Mesenchymal stem cell (in vitro differentiated cells and primary cell): ENCODE measurements at regions not wholly inside any gene's neighbourhood (a gene's known extent, or its start where the extent isn't known, plus 50 kb on each side); places are given as distances from the start of the nearest gene placed in this dataset.

Experiments used
- DNase-seq: peaks from one replicate; pipeline ENCODE4 v3.0.0-alpha.2; 2013
- H2AFZ ChIP-seq: one replicate; pipeline ENCODE4 v1.6.1; 2013; ENCODE audit warnings: low read depth, mild to moderate bottlenecking, control low read depth, inconsistent platforms, low read length, moderate library complexity
- H2AK5ac ChIP-seq: 2 replicates; pipeline ENCODE4 v1.6.1; 2013; ENCODE audit warnings: low read length, moderate library complexity, mild to moderate bottlenecking, inconsistent platforms; ENCODE audit not compliant: severe bottlenecking
- H2BK120ac ChIP-seq: one replicate; pipeline ENCODE4 v1.6.1; 2013; ENCODE audit warnings: low read depth, mild to moderate bottlenecking, inconsistent platforms, low read length, moderate library complexity
- H2BK12ac ChIP-seq, 2 experiments: one replicate each; pipeline ENCODE4 v1.6.1; 2013; ENCODE audit warnings: inconsistent platforms in 2 of 2, low read length in 2 of 2, mild to moderate bottlenecking in 2 of 2, moderate library complexity in 2 of 2, control low read depth in 1 of 2
- H2BK15ac ChIP-seq: one replicate; pipeline ENCODE4 v1.6.1; 2013; ENCODE audit warnings: mild to moderate bottlenecking, low read depth, inconsistent platforms; ENCODE audit not compliant: poor library complexity, severe bottlenecking
- H2BK5ac ChIP-seq: 2 replicates; pipeline ENCODE4 v1.6.1; 2013; ENCODE audit warnings: low read depth, mild to moderate bottlenecking, low read length, control low read depth, inconsistent platforms; ENCODE audit not compliant: poor library complexity, severe bottlenecking
- H3K14ac ChIP-seq, 2 experiments: one replicate each; pipeline ENCODE4 v1.6.1; 2013; ENCODE audit warnings: inconsistent platforms in 2 of 2, low read length in 2 of 2, control low read depth in 1 of 2, mild to moderate bottlenecking in 1 of 2, moderate library complexity in 1 of 2
- H3K18ac ChIP-seq, 2 experiments: one replicate each; pipeline ENCODE4 v1.6.1; 2013; ENCODE audit warnings: inconsistent platforms in 2 of 2, low read length in 2 of 2, control low read depth in 1 of 2, low read depth in 1 of 2, mild to moderate bottlenecking in 1 of 2
- H3K23ac ChIP-seq, 2 experiments: one replicate each; pipeline ENCODE4 v1.6.1; 2013; ENCODE audit warnings: inconsistent platforms in 2 of 2, low read length in 2 of 2, mild to moderate bottlenecking in 2 of 2, moderate library complexity in 2 of 2, control low read depth in 1 of 2
- H3K27ac ChIP-seq: 2 replicates; pipeline ENCODE4 v1.5.1; 2013; ENCODE audit warnings: mild to moderate bottlenecking, moderate library complexity, low read length, control low read depth, inconsistent platforms; ENCODE audit not compliant: poor library complexity, severe bottlenecking
- H3K27me3 ChIP-seq, 2 experiments: 2 replicates each; pipeline versions ENCODE4 v1.6.1 to v1.7.0; 2013; ENCODE audit warnings: low read length in 2 of 2, mild to moderate bottlenecking in 2 of 2, moderate library complexity in 2 of 2, control low read depth in 1 of 2, inconsistent platforms in 1 of 2; ENCODE audit not compliant: control insufficient read depth in 1 of 2, insufficient read depth in 1 of 2
- H3K36me3 ChIP-seq, 2 experiments: 2 replicates each; pipeline versions ENCODE4 v1.6.1 to v1.7.0; 2013; ENCODE audit warnings: low read length in 2 of 2, control low read depth in 1 of 2, inconsistent platforms in 1 of 2, low read depth in 1 of 2, mild to moderate bottlenecking in 1 of 2; ENCODE audit not compliant: insufficient read depth in 2 of 2, control insufficient read depth in 1 of 2
- H3K4ac ChIP-seq, 2 experiments: one replicate each; pipeline ENCODE4 v1.6.1; 2013; ENCODE audit warnings: inconsistent platforms in 2 of 2, low read length in 2 of 2, mild to moderate bottlenecking in 2 of 2, moderate library complexity in 2 of 2, control low read depth in 1 of 2, low read depth in 1 of 2
- H3K4me1 ChIP-seq: 2 replicates; pipeline ENCODE4 v1.6.1; 2013; ENCODE audit warnings: low read depth, low read length, control low read depth; ENCODE audit not compliant: control insufficient read depth, insufficient read depth
- H3K4me2 ChIP-seq: 2 replicates; pipeline ENCODE4 v1.6.1; 2013; ENCODE audit warnings: low read length, mild to moderate bottlenecking, inconsistent platforms; ENCODE audit not compliant: poor library complexity, severe bottlenecking
- H3K4me3 ChIP-seq, 2 experiments: 2 replicates each; pipeline versions ENCODE4 v1.5.1 to v1.7.0; 2013; ENCODE audit warnings: low read length in 2 of 2, mild to moderate bottlenecking in 2 of 2, control low read depth in 1 of 2, low read depth in 1 of 2; ENCODE audit not compliant: insufficient read depth in 1 of 2
- H3K79me1 ChIP-seq: replicated peaks from 2 replicates; pipeline ENCODE4 v1.6.1; 2013; ENCODE audit warnings: mild to moderate bottlenecking, control low read depth, low read length, inconsistent platforms; ENCODE audit not compliant: poor library complexity, severe bottlenecking
- H3K9ac ChIP-seq: 2 replicates; pipeline ENCODE4 v1.7.0; 2013; ENCODE audit warnings: mild to moderate bottlenecking, low read length, moderate library complexity
- H3K9me3 ChIP-seq: 2 replicates; pipeline ENCODE4 v1.7.0; 2013; ENCODE audit warnings: mild to moderate bottlenecking, low read length; ENCODE audit not compliant: control insufficient read depth
- H4K8ac ChIP-seq: one replicate; pipeline ENCODE4 v1.6.1; 2013; ENCODE audit warnings: inconsistent platforms, mild to moderate bottlenecking, low read length, moderate library complexity
- H4K91ac ChIP-seq: one replicate; pipeline ENCODE4 v1.6.1; 2013; ENCODE audit warnings: mild to moderate bottlenecking, low read length, inconsistent platforms
- WGBS: methylation state at CpG from one replicate; pipeline ENCODE4 v1.1.7; 2013; ENCODE audit warnings: mixed read lengths; 5-methylcytosine and 5-hydroxymethylcytosine counted together

GRCh38 chr3:168417016-168417415 lies 321.3 kb upstream of the GOLIM4 start:
- H3K18ac ChIP-seq, result no peak overlapping the region
- H3K79me1 ChIP-seq, result no peaks in the 10 kb centered on the region
- no peak overlapping the region for H3K4me3 ChIP-seq
- no peak overlapping the region for H4K8ac ChIP-seq
- no peaks in the 10 kb centered on the region for H3K9me3 ChIP-seq
- H3K4me1 ChIP-seq, result no peaks in the 10 kb centered on the region
- WGBS, result no CpG with 5 or more reads among the region's 1 CpG
- no peak overlapping the region for H3K4ac ChIP-seq
- no peak overlapping the region for H2BK5ac ChIP-seq
- H2BK12ac ChIP-seq, result no peak overlapping the region
- H3K27me3 ChIP-seq, result no peaks in the 10 kb centered on the region
- no peak overlapping the region for H3K14ac ChIP-seq
- no peak overlapping the region for H2AFZ ChIP-seq
- H2BK120ac ChIP-seq, result no peak overlapping the region
- no peak overlapping the region for H3K4me2 ChIP-seq
- no peak overlapping the region for H4K91ac ChIP-seq
- H3K9ac ChIP-seq, result no peak overlapping the region
- no peak overlapping the region for H2AK5ac ChIP-seq
- DNase-seq, result no peak
- no peaks in the 10 kb centered on the region for H3K36me3 ChIP-seq
- no peak overlapping the region for H2BK15ac ChIP-seq
- no peak overlapping the region for H3K23ac ChIP-seq
- no peak overlapping the region for H3K27ac ChIP-seq

GRCh38 chr3:168416446-168416845 lies 320.7 kb upstream of the GOLIM4 start:
- H3K4me2 ChIP-seq, result no peak overlapping the region
- no peaks in the 10 kb centered on the region for H3K4me1 ChIP-seq
- DNase-seq, result no peak
- WGBS, result 94% methylated on average over 4 of the region's 6 CpGs
- H3K27me3 ChIP-seq, result no peaks in the 10 kb centered on the region
- H2AK5ac ChIP-seq, result no peak overlapping the region
- no peak overlapping the region for H2BK120ac ChIP-seq
- no peak overlapping the region for H2BK15ac ChIP-seq
- no peak overlapping the region for H2AFZ ChIP-seq
- H4K8ac ChIP-seq, result no peak overlapping the region
- H3K14ac ChIP-seq, result no peak overlapping the region
- no peak overlapping the region for H3K4me3 ChIP-seq
- no peak overlapping the region for H3K27ac ChIP-seq
- no peaks in the 10 kb centered on the region for H3K9me3 ChIP-seq
- no peak overlapping the region for H2BK5ac ChIP-seq
- no peak overlapping the region for H3K4ac ChIP-seq
- no peak overlapping the region for H3K23ac ChIP-seq
- H4K91ac ChIP-seq, result no peak overlapping the region
- no peak overlapping the region for H3K18ac ChIP-seq
- H3K79me1 ChIP-seq, result no peaks in the 10 kb centered on the region
- no peak overlapping the region for H2BK12ac ChIP-seq
- H3K36me3 ChIP-seq, result no peaks in the 10 kb centered on the region
- no peak overlapping the region for H3K9ac ChIP-seq

GRCh38 chr3:168414149-168414548 lies 318.4 kb upstream of the GOLIM4 start:
- Histone ChIP-seq H3K4me3 (no peak overlapping the region), H3K4me1 (no peaks in the 10 kb centered on the region), H4K91ac (no peak overlapping the region), H4K8ac (no peak overlapping the region), H3K4me2 (no peak overlapping the region), H3K79me1 (no peaks in the 10 kb centered on the region), H3K9ac (no peak overlapping the region), H3K27me3 (no peaks in the 10 kb centered on the region), H2AK5ac (no peak overlapping the region), H3K36me3 (no peaks in the 10 kb centered on the region), H3K4ac (no peak overlapping the region), H3K9me3 (peaks cover 8% of the 10 kb centered on the region), H2BK120ac (no peak overlapping the region), H3K14ac (no peak overlapping the region), H3K23ac (no peak overlapping the region), H2BK15ac (no peak overlapping the region), H3K27ac (no peak overlapping the region), H2BK12ac (no peak overlapping the region), H2BK5ac (no peak overlapping the region), H3K18ac (no peak overlapping the region), H2AFZ (no peak overlapping the region)
- DNase-seq, result no peak
- 94% methylated on average over 1 of the region's 1 CpG for whole genome bisulfite sequencing

GRCh38 chr3:168407381-168407780 lies 311.7 kb upstream of the GOLIM4 start:
- Histone ChIP-seq H3K27me3 (no peaks in the 10 kb centered on the region), H3K14ac (no peak overlapping the region), H2BK12ac (no peak overlapping the region), H3K9me3 (peaks cover 14% of the 10 kb centered on the region), H3K18ac (no peak overlapping the region), H4K8ac (no peak overlapping the region), H3K4me1 (no peaks in the 10 kb centered on the region), H2BK120ac (no peak overlapping the region), H3K23ac (no peak overlapping the region), H2BK15ac (peak overlapping the region; percentile 67), H2BK5ac (no peak overlapping the region), H2AK5ac (no peak overlapping the region), H3K4me2 (no peak overlapping the region), H3K4ac (no peak overlapping the region), H3K79me1 (no peaks in the 10 kb centered on the region), H2AFZ (no peak overlapping the region), H3K4me3 (no peak overlapping the region), H4K91ac (no peak overlapping the region), H3K36me3 (no peaks in the 10 kb centered on the region), H3K27ac (no peak overlapping the region), H3K9ac (no peak overlapping the region)
- no peak for DNase-seq
